Activated naive CD4-positive, alpha-beta T cell treated with anti-CD3 and anti-CD28 coated beads for 36 hours (primary cell): ENCODE measurements at regions not wholly inside any gene's neighbourhood (a gene's known extent, or its start where the extent isn't known, plus 50 kb on each side); places are given as distances from the start of the nearest gene placed in this dataset.

Experiments used
- CTCF ChIA-PET: fragments of 350-600 bp; sonication (Branson Sonifier 250); formaldehyde crosslinking; loops from one replicate; lab custom pipeline; 2021; ENCODE audit warnings: antibody characterized with exemption; lab: Charles Lee
- DNase-seq: peaks from one replicate; pipeline ENCODE4 v3.0.0-alpha.2; 2020
- H3K27ac Mint-ChIP-seq: one replicate; pipeline ENCODE4 v1.8.0; 2021; ENCODE audit warnings: mild to moderate bottlenecking, mixed read lengths
- H3K27me3 Mint-ChIP-seq: one replicate; pipeline ENCODE4 v1.8.0; 2021; ENCODE audit warnings: low read depth, mixed read lengths
- H3K36me3 Mint-ChIP-seq: one replicate; pipeline ENCODE4 v1.8.0; 2021; ENCODE audit warnings: low read depth, mixed read lengths
- H3K4me1 Mint-ChIP-seq: one replicate; pipeline ENCODE4 v1.8.0; 2021; ENCODE audit warnings: low read depth, mixed read lengths
- H3K4me3 Mint-ChIP-seq: one replicate; pipeline ENCODE4 v1.8.0; 2021; ENCODE audit warnings: mild to moderate bottlenecking, moderate library complexity, mixed read lengths
- H3K9me3 Mint-ChIP-seq: one replicate; pipeline ENCODE4 v1.8.0; 2021; ENCODE audit warnings: mixed read lengths
- intact Hi-C: fragments of 100-400 bp; cut with micrococcal nuclease; formaldehyde crosslinking; loops from one replicate; pipeline ENCODE4 v1.15.1; 2023

- Mint-ChIP-seq H3K9me3 (no peaks in the 10 kb centered on the region), H3K4me3 (no peak overlapping the region), H3K36me3 (no peaks in the 10 kb centered on the region), H3K27ac (no peak overlapping the region), H3K4me1 (peaks cover 8% of the 10 kb centered on the region), H3K27me3 (no peaks in the 10 kb centered on the region)
- intact Hi-C loops = no loop called here
- CTCF ChIA-PET = no interaction called here
- DNase-seq = no peak
Measured at GRCh38 chr4:152269448-152270191, 266.3 kb downstream of the FBXW7 start.

GRCh38 chr4:152267811-152268210 is 268.1 kb downstream of the FBXW7 start:
- Mint-ChIP-seq H3K4me3 (no peak overlapping the region), H3K27ac (no peak overlapping the region), H3K9me3 (no peaks in the 10 kb centered on the region), H3K27me3 (no peaks in the 10 kb centered on the region), H3K4me1 (peaks cover 8% of the 10 kb centered on the region), H3K36me3 (no peaks in the 10 kb centered on the region)
- intact Hi-C loops = no loop called here
- CTCF ChIA-PET = no interaction called here
- DNase-seq = no peak

- H3K4me1 Mint-ChIP-seq = peaks cover 8% of the 10 kb centered on the region
- intact Hi-C loops = no loop called here
- no peak for DNase-seq
- H3K9me3 Mint-ChIP-seq = no peaks in the 10 kb centered on the region
- CTCF ChIA-PET = no interaction called here
- no peak overlapping the region for H3K27ac Mint-ChIP-seq
- no peaks in the 10 kb centered on the region for H3K27me3 Mint-ChIP-seq
- no peak overlapping the region for H3K4me3 Mint-ChIP-seq
- no peaks in the 10 kb centered on the region for H3K36me3 Mint-ChIP-seq
Measured at GRCh38 chr4:152266831-152267480, 268.9 kb downstream of the FBXW7 start.

GRCh38 chr4:152265149-152265621 is 270.7 kb downstream of the FBXW7 start:
- H3K27ac Mint-ChIP-seq = no peak overlapping the region
- H3K9me3 Mint-ChIP-seq = no peaks in the 10 kb centered on the region
- intact Hi-C loops = no loop called here
- H3K36me3 Mint-ChIP-seq = no peaks in the 10 kb centered on the region
- CTCF ChIA-PET = interaction anchor here (0.6 kb wide), 1 partner anchor 1591 kb away, joined by 4 read pairs; no protein-coding TSS in a partner anchor
- H3K27me3 Mint-ChIP-seq = no peaks in the 10 kb centered on the region
- no peak overlapping the region for H3K4me3 Mint-ChIP-seq
- H3K4me1 Mint-ChIP-seq = peaks cover 8% of the 10 kb centered on the region
- no peak for DNase-seq

GRCh38 chr4:152264106-152264505 is 271.8 kb downstream of the FBXW7 start:
- no peak for DNase-seq
- Mint-ChIP-seq H3K27me3 (no peaks in the 10 kb centered on the region), H3K4me3 (no peak overlapping the region), H3K9me3 (peaks cover 3% of the 10 kb centered on the region), H3K36me3 (no peaks in the 10 kb centered on the region), H3K27ac (no peak overlapping the region), H3K4me1 (peaks cover 13% of the 10 kb centered on the region)
- CTCF ChIA-PET = no interaction called here
- intact Hi-C loops = no loop called here

GRCh38 chr4:152259866-152260265 is 276.0 kb downstream of the FBXW7 start:
- Mint-ChIP-seq H3K4me1 (peaks cover 12% of the 10 kb centered on the region), H3K9me3 (peaks cover 3% of the 10 kb centered on the region), H3K27ac (no peak overlapping the region), H3K27me3 (no peaks in the 10 kb centered on the region), H3K36me3 (no peaks in the 10 kb centered on the region), H3K4me3 (no peak overlapping the region)
- DNase-seq = no peak
- CTCF ChIA-PET = no interaction called here
- intact Hi-C loops = no loop called here

- Mint-ChIP-seq H3K36me3 (no peaks in the 10 kb centered on the region), H3K27ac (peak overlapping the region; percentile 14), H3K9me3 (peaks cover 3% of the 10 kb centered on the region), H3K4me3 (no peak overlapping the region), H3K4me1 (peaks cover 17% of the 10 kb centered on the region), H3K27me3 (no peaks in the 10 kb centered on the region)
- CTCF ChIA-PET = interaction anchor here (0.6 kb wide), 1 partner anchor 16 kb away, joined by 8 read pairs; no protein-coding TSS in a partner anchor
- intact Hi-C loops = no loop called here
- DNase-seq = peak; percentile 21
Measured at GRCh38 chr4:152258804-152259708, 276.8 kb downstream of the FBXW7 start.

- H3K36me3 Mint-ChIP-seq = no peaks in the 10 kb centered on the region
- H3K27me3 Mint-ChIP-seq = no peaks in the 10 kb centered on the region
- intact Hi-C loops = no loop called here
- CTCF ChIA-PET = no interaction called here
- peak; percentile 24 for DNase-seq
- peaks cover 3% of the 10 kb centered on the region for H3K9me3 Mint-ChIP-seq
- H3K4me1 Mint-ChIP-seq = peaks cover 17% of the 10 kb centered on the region
- H3K4me3 Mint-ChIP-seq = no peak overlapping the region
- no peak overlapping the region for H3K27ac Mint-ChIP-seq
Measured at GRCh38 chr4:152258391-152258790, 277.5 kb downstream of the FBXW7 start.

- no peak for DNase-seq
- no peaks in the 10 kb centered on the region for H3K27me3 Mint-ChIP-seq
- peaks cover 17% of the 10 kb centered on the region for H3K4me1 Mint-ChIP-seq
- H3K27ac Mint-ChIP-seq = no peak overlapping the region
- peaks cover 5% of the 10 kb centered on the region for H3K9me3 Mint-ChIP-seq
- CTCF ChIA-PET = no interaction called here
- H3K36me3 Mint-ChIP-seq = no peaks in the 10 kb centered on the region
- no peak overlapping the region for H3K4me3 Mint-ChIP-seq
- intact Hi-C loops = no loop called here
Measured at GRCh38 chr4:152257601-152258066, 278.3 kb downstream of the FBXW7 start.

- Mint-ChIP-seq H3K27ac (no peak overlapping the region), H3K27me3 (no peaks in the 10 kb centered on the region), H3K36me3 (no peaks in the 10 kb centered on the region), H3K9me3 (peaks cover 5% of the 10 kb centered on the region), H3K4me3 (no peak overlapping the region), H3K4me1 (peaks cover 17% of the 10 kb centered on the region)
- CTCF ChIA-PET = no interaction called here
- intact Hi-C loops = no loop called here
- no peak for DNase-seq
Measured at GRCh38 chr4:152256996-152257395, 278.9 kb downstream of the FBXW7 start.

GRCh38 chr4:152255437-152255836 is 280.5 kb downstream of the FBXW7 start:
- H3K4me1 Mint-ChIP-seq = peaks cover 17% of the 10 kb centered on the region
- CTCF ChIA-PET = interaction anchor here (0.6 kb wide), 1 partner anchor 1287 kb away, joined by 3 read pairs; no protein-coding TSS in a partner anchor
- no peak overlapping the region for H3K27ac Mint-ChIP-seq
- H3K27me3 Mint-ChIP-seq = no peaks in the 10 kb centered on the region
- H3K4me3 Mint-ChIP-seq = no peak overlapping the region
- intact Hi-C loops = loop anchor here (1.0 to 2.0 kb wide), 4 partner anchors 35 to 495 kb away; partner anchors contain the start of gene GATB
- H3K9me3 Mint-ChIP-seq = peaks cover 5% of the 10 kb centered on the region
- peak; percentile 81 for DNase-seq
- H3K36me3 Mint-ChIP-seq = no peaks in the 10 kb centered on the region

GRCh38 chr4:152248347-152248746 is 287.5 kb downstream of the FBXW7 start:
- Mint-ChIP-seq H3K4me3 (no peak overlapping the region), H3K9me3 (peaks cover 5% of the 10 kb centered on the region), H3K27me3 (no peaks in the 10 kb centered on the region), H3K4me1 (peaks cover 34% of the 10 kb centered on the region), H3K27ac (no peak overlapping the region), H3K36me3 (no peaks in the 10 kb centered on the region)
- DNase-seq = no peak
- CTCF ChIA-PET = no interaction called here
- intact Hi-C loops = no loop called here
